GM18861 (cell line): ENCODE measurements at regions not wholly inside any gene's neighbourhood (a gene's known extent, or its start where the extent isn't known, plus 50 kb on each side); places are given as distances from the start of the nearest gene placed in this dataset.

Experiments used
- ATAC-seq: cut with Tn5 transposase; IDR thresholded peaks from one replicate; pipeline ENCODE4 v1.9.1; 2021; ENCODE audit not compliant: unreplicated experiment

GRCh38 chr22:48640890-48641841, 1186.5 kb downstream of the BRD1 start:
- no peak for ATAC-seq

GRCh38 chr22:48639896-48640748, 1187.6 kb downstream of the BRD1 start:
- ATAC-seq, result no peak

- ATAC-seq, result no peak
Measured at GRCh38 chr22:48639021-48639795, 1188.5 kb downstream of the BRD1 start.

GRCh38 chr22:48637231-48637630, 1190.4 kb downstream of the BRD1 start:
- ATAC-seq, result no peak

- ATAC-seq, result no peak
Measured at GRCh38 chr22:48636746-48637145, 1190.9 kb downstream of the BRD1 start.

- ATAC-seq, result no peak
Measured at GRCh38 chr22:48635816-48636215, 1191.9 kb downstream of the BRD1 start.

GRCh38 chr22:48635031-48635430, 1192.6 kb downstream of the BRD1 start:
- no peak for ATAC-seq

GRCh38 chr22:48633996-48634836, 1193.5 kb downstream of the BRD1 start:
- ATAC-seq, result no peak

GRCh38 chr22:48632646-48633246, 1194.9 kb downstream of the BRD1 start:
- no peak for ATAC-seq

GRCh38 chr22:48631288-48631863, 1196.3 kb downstream of the BRD1 start:
- no peak for ATAC-seq

- ATAC-seq, result no peak
Measured at GRCh38 chr22:48630848-48631247, 1196.8 kb downstream of the BRD1 start.

- ATAC-seq, result no peak
Measured at GRCh38 chr22:48630433-48630754, 1197.3 kb downstream of the BRD1 start.

GRCh38 chr22:48629631-48630432, 1197.8 kb downstream of the BRD1 start:
- ATAC-seq, result no peak

- no peak for ATAC-seq
Measured at GRCh38 chr22:48628891-48629543, 1198.7 kb downstream of the BRD1 start.

GRCh38 chr22:48627966-48628365, 1199.7 kb downstream of the BRD1 start:
- no peak for ATAC-seq

GRCh38 chr22:48627203-48627602, 1200.5 kb downstream of the BRD1 start:
- no peak for ATAC-seq

- ATAC-seq, result no peak
Measured at GRCh38 chr22:48624401-48624800, 1203.3 kb downstream of the BRD1 start.

GRCh38 chr22:48622891-48623545, 1204.7 kb downstream of the BRD1 start:
- no peak for ATAC-seq
